A673 (cell line): ENCODE measurements at regions not wholly inside any gene's neighbourhood (a gene's known extent, or its start where the extent isn't known, plus 50 kb on each side); places are given as distances from the start of the nearest gene placed in this dataset.

Source experiments
- EZH2 ChIP-seq: fragments of 200-600 bp; sonication (generic); IDR thresholded peaks from 2 replicates; pipeline ENCODE4 v1.6.1; 2017; ENCODE audit warnings: borderline replicate concordance, low read depth, mild to moderate bottlenecking, mixed read lengths, antibody characterized with exemption, low read length; ENCODE audit not compliant: poor library complexity, severe bottlenecking
- TF ChIP-seq, protein P1 (sequence below): fragments of 300-800, 200-600 bp; sonication (generic); conservative IDR thresholded peaks from 2 replicates; pipeline ENCODE4 v1.5.1; 2017; ENCODE audit warnings: low read depth, mild to moderate bottlenecking, antibody characterized with exemption, low read length, moderate library complexity, mixed read lengths

DNA sequence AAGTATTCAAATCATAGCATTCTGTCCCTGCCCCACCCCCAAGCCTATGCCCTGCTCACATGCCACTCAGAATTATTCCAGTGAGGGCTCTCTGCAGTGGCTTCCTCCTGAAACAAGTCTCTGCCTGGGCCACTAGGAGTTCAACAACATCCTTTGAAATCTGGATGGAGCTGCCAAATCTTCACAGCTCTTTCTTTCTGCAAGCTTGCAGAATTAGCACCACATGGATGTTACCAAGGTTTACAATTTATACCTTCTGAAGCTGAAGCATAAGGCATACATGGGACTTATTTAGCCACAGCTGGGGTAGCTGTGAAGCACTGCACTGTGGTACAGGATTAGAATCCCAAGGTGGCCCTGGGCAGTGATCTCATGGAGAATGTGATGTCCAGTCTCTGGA is 577.5 kb downstream of the CD109 start:
- TF ChIP-seq, protein P1, sequence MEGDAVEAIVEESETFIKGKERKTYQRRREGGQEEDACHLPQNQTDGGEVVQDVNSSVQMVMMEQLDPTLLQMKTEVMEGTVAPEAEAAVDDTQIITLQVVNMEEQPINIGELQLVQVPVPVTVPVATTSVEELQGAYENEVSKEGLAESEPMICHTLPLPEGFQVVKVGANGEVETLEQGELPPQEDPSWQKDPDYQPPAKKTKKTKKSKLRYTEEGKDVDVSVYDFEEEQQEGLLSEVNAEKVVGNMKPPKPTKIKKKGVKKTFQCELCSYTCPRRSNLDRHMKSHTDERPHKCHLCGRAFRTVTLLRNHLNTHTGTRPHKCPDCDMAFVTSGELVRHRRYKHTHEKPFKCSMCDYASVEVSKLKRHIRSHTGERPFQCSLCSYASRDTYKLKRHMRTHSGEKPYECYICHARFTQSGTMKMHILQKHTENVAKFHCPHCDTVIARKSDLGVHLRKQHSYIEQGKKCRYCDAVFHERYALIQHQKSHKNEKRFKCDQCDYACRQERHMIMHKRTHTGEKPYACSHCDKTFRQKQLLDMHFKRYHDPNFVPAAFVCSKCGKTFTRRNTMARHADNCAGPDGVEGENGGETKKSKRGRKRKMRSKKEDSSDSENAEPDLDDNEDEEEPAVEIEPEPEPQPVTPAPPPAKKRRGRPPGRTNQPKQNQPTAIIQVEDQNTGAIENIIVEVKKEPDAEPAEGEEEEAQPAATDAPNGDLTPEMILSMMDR, result no peak
- TF ChIP-seq EZH2, result no peak
